BJ (cell line): ENCODE measurements at regions not wholly inside any gene's neighbourhood (a gene's known extent, or its start where the extent isn't known, plus 50 kb on each side); places are given as distances from the start of the nearest gene placed in this dataset.

Experiments used
- CTCF ChIA-PET: fragments of 350-600 bp; formaldehyde crosslinking; extraction: SDS; loops from one replicate; lab custom pipeline; 2021; ENCODE audit warnings: antibody characterized with exemption, inconsistent platforms; lab: Yijun Ruan, JAX
- POLR2A ChIA-PET: fragments of 300-600 bp; sonication (Branson Sonifier 250); formaldehyde crosslinking; extraction: SDS; loops from one replicate; lab custom pipeline; 2021; ENCODE audit warnings: antibody characterized with exemption; lab: Charles Lee
- DNase-seq: peaks from one replicate; pipeline ENCODE4 v3.0.0-alpha.2; 2011; ENCODE audit warnings: low read depth
- H3K27me3 ChIP-seq: 2 replicates; pipeline ENCODE4 v1.6.0; 2011; ENCODE audit warnings: low read length; ENCODE audit not compliant: control insufficient read depth, insufficient read depth
- H3K36me3 ChIP-seq: 2 replicates; pipeline ENCODE4 v1.5.1; 2011; ENCODE audit warnings: low read length; ENCODE audit not compliant: control insufficient read depth, insufficient read depth
- H3K4me3 ChIP-seq: 2 replicates; pipeline ENCODE4 v1.5.1; 2011; ENCODE audit warnings: low read depth, mild to moderate bottlenecking, control low read depth, low read length
- CTCF ChIP-seq: IDR thresholded peaks from 2 replicates; pipeline ENCODE4 v1.5.1; 2011; ENCODE audit warnings: low read depth, mild to moderate bottlenecking, control low read depth, inconsistent platforms, low read length, moderate library complexity; ENCODE audit not compliant: insufficient read depth

GRCh38 chr7:156383526-156383925 lies 257.0 kb upstream of the RNF32 start:
- H3K4me3 ChIP-seq = no peak overlapping the region
- CTCF ChIA-PET = interaction anchor here (0.7 kb wide), 1 partner anchor 20 kb away, joined by 3 read pairs; no protein-coding TSS in a partner anchor
- POLR2A ChIA-PET = no interaction called here
- no peaks in the 10 kb centered on the region for H3K27me3 ChIP-seq
- H3K36me3 ChIP-seq = no peaks in the 10 kb centered on the region
- TF ChIP-seq CTCF = no peak
- no peak for DNase-seq

DNA sequence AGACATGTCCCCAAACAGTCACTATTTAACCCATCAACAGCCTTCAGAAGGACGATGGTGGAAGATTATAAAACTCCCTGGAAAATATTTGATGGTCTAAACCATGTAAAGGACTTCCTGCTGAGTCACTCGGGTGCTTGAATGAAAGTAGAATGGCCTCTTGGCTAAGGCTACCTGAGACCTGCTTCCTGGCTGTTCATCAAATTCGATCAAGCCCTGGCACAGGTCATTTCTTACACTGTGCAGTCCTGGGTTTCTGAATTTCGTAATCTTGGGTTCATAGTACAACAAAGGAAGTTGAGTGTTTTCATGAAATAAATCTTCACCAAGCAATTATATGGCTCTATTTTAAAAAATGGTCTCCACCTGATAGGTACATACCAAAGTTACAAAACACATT lies 260.3 kb upstream of the RNF32 start:
- CTCF ChIA-PET = no interaction called here
- no peaks in the 10 kb centered on the region for H3K36me3 ChIP-seq
- no peak overlapping the region for H3K4me3 ChIP-seq
- no peaks in the 10 kb centered on the region for H3K27me3 ChIP-seq
- DNase-seq = no peak
- POLR2A ChIA-PET = no interaction called here
- TF ChIP-seq CTCF = no peak

GRCh38 chr7:156379324-156380070 lies 261.1 kb upstream of the RNF32 start:
- POLR2A ChIA-PET = interaction anchor here (0.7 kb wide), 1 partner anchor 191 kb away, joined by 4 read pairs; no protein-coding TSS in a partner anchor
- Histone ChIP-seq H3K4me3 (no peak overlapping the region), H3K36me3 (no peaks in the 10 kb centered on the region), H3K27me3 (no peaks in the 10 kb centered on the region)
- CTCF ChIA-PET = no interaction called here
- DNase-seq = no peak
- no peak for TF ChIP-seq CTCF

- H3K27me3 ChIP-seq = no peaks in the 10 kb centered on the region
These were observed 261.8 kb upstream of the RNF32 start for GRCh38 chr7:156378806-156379205.

GRCh38 chr7:156376317-156376716 lies 264.3 kb upstream of the RNF32 start:
- Histone ChIP-seq H3K4me3 (no peak overlapping the region), H3K27me3 (no peaks in the 10 kb centered on the region), H3K36me3 (no peaks in the 10 kb centered on the region)
- CTCF ChIA-PET = no interaction called here
- no peak for TF ChIP-seq CTCF
- POLR2A ChIA-PET = no interaction called here
- DNase-seq = no peak

More at GRCh38 chr7:156378806-156379205, 261.8 kb upstream of the RNF32 start:
- no peak for DNase-seq
- TF ChIP-seq CTCF = no peak
- ChIA-PET CTCF (no interaction called here), POLR2A (interaction anchor here (0.7 kb wide), 1 partner anchor 191 kb away, joined by 4 read pairs; no protein-coding TSS in a partner anchor)
- Histone ChIP-seq H3K36me3 (no peaks in the 10 kb centered on the region), H3K4me3 (no peak overlapping the region)
